ENCODE measurements at regions not wholly inside any gene's neighbourhood (a gene's known extent, or its start where the extent isn't known, plus 50 kb on each side); places are given as distances from the start of the nearest gene placed in this dataset.

GRCh38 chr7:7127773-7128172, 54.6 kb upstream of the C1GALT1 start:
- no peaks in the 10 kb centered on the region for H3K36me3 ChIP-seq (ENCODE audit: insufficient read depth, low read length)
- no peaks in the 10 kb centered on the region for H4K20me1 ChIP-seq (ENCODE audit: insufficient read depth, low read length)
- DNase-seq (no peak), ATAC-seq (ENCODE audit: insufficient read depth, low read depth) (no peak)
- no peak overlapping the region for H2AFZ ChIP-seq (ENCODE audit: low read depth, low read length)
- no peak overlapping the region for H3K4me2 ChIP-seq (ENCODE audit: insufficient read depth, low read length)
- H3K27me3 ChIP-seq (ENCODE audit: insufficient read depth, low read length, poor library complexity) = no peaks in the 10 kb centered on the region
- H3K79me2 ChIP-seq (ENCODE audit: insufficient read depth, low read length) = no peaks in the 10 kb centered on the region
- no peak overlapping the region for H3K4me3 ChIP-seq (ENCODE audit: low read depth in 1 of 2, low read length in 2 of 2)
- H3K9ac ChIP-seq (ENCODE audit: low read depth, low read length) = no peak overlapping the region
- H3K4me1 ChIP-seq (ENCODE audit: insufficient read depth, low read length) = no peaks in the 10 kb centered on the region
- no peaks in the 10 kb centered on the region for H3K9me3 ChIP-seq (ENCODE audit: insufficient read depth, low read length, severe bottlenecking)
- no peak overlapping the region for H3K27ac ChIP-seq (ENCODE audit: low read length)
- TF ChIP-seq, protein P1, sequence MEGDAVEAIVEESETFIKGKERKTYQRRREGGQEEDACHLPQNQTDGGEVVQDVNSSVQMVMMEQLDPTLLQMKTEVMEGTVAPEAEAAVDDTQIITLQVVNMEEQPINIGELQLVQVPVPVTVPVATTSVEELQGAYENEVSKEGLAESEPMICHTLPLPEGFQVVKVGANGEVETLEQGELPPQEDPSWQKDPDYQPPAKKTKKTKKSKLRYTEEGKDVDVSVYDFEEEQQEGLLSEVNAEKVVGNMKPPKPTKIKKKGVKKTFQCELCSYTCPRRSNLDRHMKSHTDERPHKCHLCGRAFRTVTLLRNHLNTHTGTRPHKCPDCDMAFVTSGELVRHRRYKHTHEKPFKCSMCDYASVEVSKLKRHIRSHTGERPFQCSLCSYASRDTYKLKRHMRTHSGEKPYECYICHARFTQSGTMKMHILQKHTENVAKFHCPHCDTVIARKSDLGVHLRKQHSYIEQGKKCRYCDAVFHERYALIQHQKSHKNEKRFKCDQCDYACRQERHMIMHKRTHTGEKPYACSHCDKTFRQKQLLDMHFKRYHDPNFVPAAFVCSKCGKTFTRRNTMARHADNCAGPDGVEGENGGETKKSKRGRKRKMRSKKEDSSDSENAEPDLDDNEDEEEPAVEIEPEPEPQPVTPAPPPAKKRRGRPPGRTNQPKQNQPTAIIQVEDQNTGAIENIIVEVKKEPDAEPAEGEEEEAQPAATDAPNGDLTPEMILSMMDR (IDR thresholded peaks at IDR 0.05; ENCODE audit: borderline replicate concordance, extremely low read depth, low read length, poor library complexity, severe bottlenecking) = no peak
- no peak for TF ChIP-seq EZH2 (IDR thresholded peaks at IDR 0.05; ENCODE audit: borderline replicate concordance, low read depth, low read length, severe bottlenecking)

- ATAC-seq (ENCODE audit: insufficient read depth, low read depth) (no peak), DNase-seq (no peak)
- TF ChIP-seq, protein P1 (IDR thresholded peaks at IDR 0.05; ENCODE audit: borderline replicate concordance, extremely low read depth, low read length, poor library complexity, severe bottlenecking) = no peak
- no peak for TF ChIP-seq EZH2 (IDR thresholded peaks at IDR 0.05; ENCODE audit: borderline replicate concordance, low read depth, low read length, severe bottlenecking)
- H3K79me2 ChIP-seq (ENCODE audit: insufficient read depth, low read length) = no peaks in the 10 kb centered on the region
- no peaks in the 10 kb centered on the region for H3K36me3 ChIP-seq (ENCODE audit: insufficient read depth, low read length)
- H3K4me2 ChIP-seq (ENCODE audit: insufficient read depth, low read length) = no peak overlapping the region
- no peak overlapping the region for H3K27ac ChIP-seq (ENCODE audit: low read length)
- no peak overlapping the region for H3K4me3 ChIP-seq (ENCODE audit: low read depth in 1 of 2, low read length in 2 of 2)
- H3K27me3 ChIP-seq (ENCODE audit: insufficient read depth, low read length, poor library complexity) = no peaks in the 10 kb centered on the region
- no peak overlapping the region for H2AFZ ChIP-seq (ENCODE audit: low read depth, low read length)
- no peaks in the 10 kb centered on the region for H3K9me3 ChIP-seq (ENCODE audit: insufficient read depth, low read length, severe bottlenecking)
- H3K4me1 ChIP-seq (ENCODE audit: insufficient read depth, low read length) = no peaks in the 10 kb centered on the region
- no peaks in the 10 kb centered on the region for H4K20me1 ChIP-seq (ENCODE audit: insufficient read depth, low read length)
- H3K9ac ChIP-seq (ENCODE audit: low read depth, low read length) = no peak overlapping the region
Observed at GRCh38 chr7:7129381-7129780, 53.0 kb upstream of the C1GALT1 start.

GRCh38 chr7:7131273-7131672, 51.1 kb upstream of the C1GALT1 start:
- no peak overlapping the region for H3K4me2 ChIP-seq (ENCODE audit: insufficient read depth, low read length)
- ATAC-seq (ENCODE audit: insufficient read depth, low read depth) (no peak), DNase-seq (no peak)
- no peak overlapping the region for H2AFZ ChIP-seq (ENCODE audit: low read depth, low read length)
- no peaks in the 10 kb centered on the region for H3K79me2 ChIP-seq (ENCODE audit: insufficient read depth, low read length)
- H3K9ac ChIP-seq (ENCODE audit: low read depth, low read length) = no peak overlapping the region
- H3K27me3 ChIP-seq (ENCODE audit: insufficient read depth, low read length, poor library complexity) = no peaks in the 10 kb centered on the region
- H3K4me3 ChIP-seq (ENCODE audit: low read depth in 1 of 2, low read length in 2 of 2) = no peak overlapping the region
- no peak overlapping the region for H3K27ac ChIP-seq (ENCODE audit: low read length)
- no peaks in the 10 kb centered on the region for H4K20me1 ChIP-seq (ENCODE audit: insufficient read depth, low read length)
- H3K36me3 ChIP-seq (ENCODE audit: insufficient read depth, low read length) = no peaks in the 10 kb centered on the region
- TF ChIP-seq, protein P1 (IDR thresholded peaks at IDR 0.05; ENCODE audit: borderline replicate concordance, extremely low read depth, low read length, poor library complexity, severe bottlenecking) = no peak
- TF ChIP-seq EZH2 (IDR thresholded peaks at IDR 0.05; ENCODE audit: borderline replicate concordance, low read depth, low read length, severe bottlenecking) = no peak
- H3K9me3 ChIP-seq (ENCODE audit: insufficient read depth, low read length, severe bottlenecking) = no peaks in the 10 kb centered on the region
- H3K4me1 ChIP-seq (ENCODE audit: insufficient read depth, low read length) = no peaks in the 10 kb centered on the region

Data from DND-41 (cell line).